Kasumi-1 (cell line): ENCODE measurements at regions not wholly inside any gene's neighbourhood (a gene's known extent, or its start where the extent isn't known, plus 50 kb on each side); places are given as distances from the start of the nearest gene placed in this dataset.
"Not testable (repeated sequence)": the region's sequence is repeated elsewhere in the genome, so short reads cannot be mapped to it uniquely, and the experiment has no call there.

Source experiments
- DNase-seq, 2 experiments: peaks; one replicate each; lab custom pipeline; 2025; lab: John Stamatoyannopoulos, UW

GRCh38 chr4:16450724-16451123 lies 224.5 kb upstream of the TAPT1 start:
- no peak for DNase-seq

- DNase-seq: no peak
Observed at GRCh38 chr4:16450031-16450430, 223.8 kb upstream of the TAPT1 start.

GRCh38 chr4:16449406-16449805 lies 223.1 kb upstream of the TAPT1 start:
- no peak for DNase-seq

- no peak for DNase-seq
Observed at GRCh38 chr4:16448241-16448840, 222.1 kb upstream of the TAPT1 start.

GRCh38 chr4:16443504-16444088 lies 217.3 kb upstream of the TAPT1 start:
- peak; percentile 17 to 58 for DNase-seq

- no peak for DNase-seq
Observed at GRCh38 chr4:16442296-16442695, 216.0 kb upstream of the TAPT1 start.

GRCh38 chr4:16439768-16440167 lies 213.5 kb upstream of the TAPT1 start:
- no peak for DNase-seq

GRCh38 chr4:16438986-16439385 lies 212.7 kb upstream of the TAPT1 start:
- no peak for DNase-seq

GRCh38 chr4:16437836-16438235 lies 211.6 kb upstream of the TAPT1 start:
- DNase-seq: no peak

- DNase-seq: no peak
Observed at GRCh38 chr4:16431866-16432265, 205.6 kb upstream of the TAPT1 start.

GRCh38 chr4:16418814-16419213 lies 192.5 kb upstream of the TAPT1 start:
- DNase-seq: no peak

- DNase-seq: no peak
Observed at GRCh38 chr4:16417198-16417597, 190.9 kb upstream of the TAPT1 start.

- no peak for DNase-seq
Observed at GRCh38 chr4:16416601-16417000, 190.3 kb upstream of the TAPT1 start.

GRCh38 chr4:16415751-16416150 lies 189.5 kb upstream of the TAPT1 start:
- no peak for DNase-seq

- no peak for DNase-seq
Observed at GRCh38 chr4:16413814-16414555, 187.7 kb upstream of the TAPT1 start.

- DNase-seq: no peak
Observed at GRCh38 chr4:16411501-16412085, 185.3 kb upstream of the TAPT1 start.

- DNase-seq: not testable (repeated sequence)
Observed at GRCh38 chr4:16393216-16393615, 166.9 kb upstream of the TAPT1 start.

GRCh38 chr4:16391196-16391595 lies 164.9 kb upstream of the TAPT1 start:
- DNase-seq: no peak

GRCh38 chr4:16387448-16387847 lies 161.2 kb upstream of the TAPT1 start:
- DNase-seq: no peak

GRCh38 chr4:16386711-16387320 lies 160.5 kb upstream of the TAPT1 start:
- DNase-seq: no peak

GRCh38 chr4:16384576-16384975 lies 158.3 kb upstream of the TAPT1 start:
- DNase-seq: no peak

GRCh38 chr4:16382571-16382970 lies 156.3 kb upstream of the TAPT1 start:
- no peak for DNase-seq

GRCh38 chr4:16377887-16378286 lies 151.6 kb upstream of the TAPT1 start:
- DNase-seq: no peak
